ACC112 (cell line): ENCODE measurements at regions not wholly inside any gene's neighbourhood (a gene's known extent, or its start where the extent isn't known, plus 50 kb on each side); places are given as distances from the start of the nearest gene placed in this dataset.
"Not testable (repeated sequence)": the region's sequence is repeated elsewhere in the genome, so short reads cannot be mapped to it uniquely, and the experiment has no call there.

ENCODE experiments used
- H2AFZ ChIP-seq: fragments of 200-600 bp; sonication (generic); one replicate; pipeline ENCODE4 v1.6.0; 2017; ENCODE audit warnings: antibody characterized with exemption, low read length; ENCODE audit not compliant: unreplicated experiment
- H3K27ac ChIP-seq: fragments of 200-600 bp; sonication (generic); 2 replicates; pipeline ENCODE4 v1.5.1; 2014; ENCODE audit warnings: low read depth, mild to moderate bottlenecking, antibody characterized with exemption, low read length, moderate library complexity
- H3K27me3 ChIP-seq: fragments of 200-600 bp; sonication (generic); 2 replicates; pipeline ENCODE4 v1.6.1; 2014; ENCODE audit warnings: mild to moderate bottlenecking, antibody characterized with exemption, low read length, moderate library complexity, mixed read lengths; ENCODE audit not compliant: insufficient read depth
- H3K36me3 ChIP-seq: fragments of 200-600 bp; sonication (generic); 2 replicates; pipeline ENCODE4 v1.6.1; 2016; ENCODE audit warnings: mild to moderate bottlenecking, antibody characterized with exemption, low read length, moderate library complexity, mixed read lengths; ENCODE audit not compliant: insufficient read depth
- H3K4me1 ChIP-seq: fragments of 200-600 bp; sonication (generic); one replicate; pipeline ENCODE4 v1.6.1; 2016; ENCODE audit warnings: low read length, mixed read lengths; ENCODE audit not compliant: insufficient read depth, unreplicated experiment, control insufficient read depth
- H3K4me3 ChIP-seq: fragments of 200-600 bp; sonication (generic); 2 replicates; pipeline ENCODE4 v1.5.1; 2014; ENCODE audit warnings: mild to moderate bottlenecking, low read depth, low read length
- H3K79me2 ChIP-seq: fragments of 200-600 bp; sonication (generic); one replicate; pipeline ENCODE4 v1.6.0; 2016; ENCODE audit warnings: low read length; ENCODE audit not compliant: control insufficient read depth, unreplicated experiment, insufficient read depth

DNA sequence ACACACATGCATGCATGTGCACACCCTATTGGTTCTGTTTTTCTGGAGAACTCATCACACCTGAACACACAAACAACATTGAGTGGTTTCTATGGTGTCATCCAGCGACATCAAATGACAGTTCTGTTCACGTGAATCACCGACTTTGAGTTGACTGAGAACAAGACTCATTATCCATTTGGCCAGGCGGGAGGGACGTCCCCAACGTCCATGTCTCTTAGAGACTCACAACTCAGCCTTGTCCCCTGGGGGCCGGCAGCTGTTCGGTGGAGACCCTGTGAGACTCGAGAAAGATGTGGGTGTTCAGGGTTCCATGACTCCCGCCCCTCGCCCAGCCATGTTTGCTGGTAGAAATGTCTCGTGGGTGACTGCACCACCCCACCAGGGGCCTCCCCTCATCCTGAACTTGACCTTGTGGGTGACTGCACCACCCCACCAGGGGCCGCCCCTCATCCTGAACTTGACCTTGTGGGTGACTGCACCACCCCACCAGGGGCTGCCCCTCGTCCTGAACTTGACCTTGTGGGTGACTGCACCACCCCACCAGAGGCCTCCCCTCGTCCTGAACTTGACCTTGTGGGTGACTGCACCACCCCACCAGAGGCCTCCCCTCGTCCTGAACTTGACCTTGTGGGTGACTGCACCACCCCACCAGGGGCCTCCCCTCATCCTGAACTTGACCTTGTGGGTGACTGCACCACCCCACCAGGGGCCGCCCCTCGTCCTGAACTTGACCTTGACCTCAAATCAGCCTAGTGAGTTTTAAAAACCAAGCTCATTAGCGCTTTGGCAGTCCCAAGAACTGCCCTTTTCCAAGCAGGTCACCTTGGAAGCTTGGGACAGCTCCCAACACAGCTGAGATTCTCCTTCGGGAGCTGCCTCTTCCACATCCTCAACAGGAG is 163.8 kb downstream of the SHANK2 start:
- not testable (repeated sequence) for H3K27me3 ChIP-seq, H3K27ac ChIP-seq, H3K79me2 ChIP-seq, H2AFZ ChIP-seq, H3K4me3 ChIP-seq, H3K4me1 ChIP-seq, H3K36me3 ChIP-seq

DNA sequence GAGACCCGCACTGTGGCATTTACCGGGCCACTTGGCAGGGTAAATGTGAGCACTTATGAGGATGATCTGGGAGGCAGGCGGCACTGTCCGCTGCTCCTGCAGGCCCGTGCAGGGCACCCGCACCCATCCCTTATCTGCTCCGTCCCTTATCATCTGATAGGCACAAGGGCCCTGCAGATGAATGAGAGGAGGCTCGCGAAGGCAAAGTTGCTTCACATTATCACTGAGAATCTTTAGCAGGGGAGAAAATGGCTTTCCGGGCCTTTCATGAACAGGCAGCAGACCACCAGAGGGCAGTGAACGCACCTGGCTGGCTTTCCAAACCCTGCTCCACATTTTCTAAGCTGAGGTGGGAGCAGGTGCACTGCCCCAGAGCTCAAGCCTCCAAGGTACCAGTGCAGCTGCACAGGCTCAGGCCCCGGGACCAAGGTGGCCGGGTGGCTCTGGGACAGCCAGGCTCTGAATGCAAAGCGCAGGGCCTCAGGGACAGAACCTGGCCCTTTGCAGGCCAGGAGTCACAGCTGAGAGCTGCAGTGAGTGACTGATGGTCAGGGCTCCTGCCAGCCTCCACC is 165.6 kb downstream of the SHANK2 start:
- Histone ChIP-seq H3K4me1 (no peaks in the 10 kb centered on the region), H3K79me2 (no peaks in the 10 kb centered on the region), H2AFZ (no peak overlapping the region), H3K27ac (no peak overlapping the region), H3K4me3 (no peak overlapping the region), H3K36me3 (no peaks in the 10 kb centered on the region), H3K27me3 (no peaks in the 10 kb centered on the region)

DNA sequence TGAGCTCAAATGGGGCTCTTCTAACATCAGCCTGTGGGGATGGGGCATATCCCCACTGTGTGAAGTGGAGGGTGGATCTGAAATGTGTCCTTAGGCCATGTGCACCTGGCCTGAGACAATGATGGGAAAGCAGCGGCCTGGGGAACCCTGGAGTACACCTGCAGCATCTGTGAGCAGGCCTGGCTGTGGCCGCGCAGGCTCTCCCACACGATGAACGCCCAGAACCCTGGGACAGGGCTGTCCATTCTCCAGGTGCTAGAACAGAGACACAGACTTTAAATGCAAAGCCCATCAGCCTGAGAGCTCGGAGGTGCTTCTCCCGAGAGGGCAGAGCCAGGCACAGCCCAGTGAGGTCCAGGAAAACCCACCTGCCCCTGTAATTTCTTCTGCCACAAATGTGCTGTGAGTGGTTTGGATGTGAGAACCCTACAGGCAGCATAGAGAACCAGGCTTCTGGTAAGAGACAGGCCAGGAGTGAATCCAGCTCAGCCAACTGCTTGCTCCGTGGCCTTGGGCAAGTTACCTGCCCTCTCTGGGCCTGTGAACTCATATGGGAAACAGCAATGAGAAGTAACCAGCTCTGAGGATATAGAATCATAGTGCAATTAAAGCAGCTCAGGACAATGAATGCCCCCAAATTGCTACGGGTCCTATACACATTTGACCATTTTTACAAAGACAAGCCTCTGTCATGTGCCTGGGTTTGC is 167.9 kb downstream of the SHANK2 start:
- Histone ChIP-seq H3K27me3 (no peaks in the 10 kb centered on the region), H3K79me2 (no peaks in the 10 kb centered on the region), H3K36me3 (no peaks in the 10 kb centered on the region), H3K4me3 (no peak overlapping the region), H3K4me1 (no peaks in the 10 kb centered on the region), H2AFZ (no peak overlapping the region), H3K27ac (no peak overlapping the region)

DNA sequence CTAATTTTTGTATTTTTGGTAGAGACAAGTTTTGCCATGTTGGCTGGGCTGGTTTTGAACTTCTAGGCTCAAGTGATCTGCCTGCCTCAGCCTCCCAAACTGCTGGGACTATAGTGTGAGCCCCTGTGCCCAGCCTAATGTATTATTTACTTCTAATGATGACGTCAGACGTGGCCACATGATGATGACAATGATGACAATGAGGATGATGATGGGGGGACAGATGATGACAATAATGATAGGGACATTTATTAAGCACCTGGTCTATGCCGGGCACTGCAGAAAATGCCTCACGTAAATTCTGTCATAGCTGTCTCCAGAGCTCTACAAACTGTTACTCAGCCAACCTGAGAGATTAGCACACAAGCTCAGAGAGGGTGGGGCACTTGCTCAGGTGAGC is 169.3 kb downstream of the SHANK2 start:
- H2AFZ ChIP-seq, result no peak overlapping the region
- no peaks in the 10 kb centered on the region for H3K4me1 ChIP-seq
- H3K4me3 ChIP-seq, result no peak overlapping the region
- H3K27ac ChIP-seq, result no peak overlapping the region
- H3K79me2 ChIP-seq, result no peaks in the 10 kb centered on the region
- H3K36me3 ChIP-seq, result no peaks in the 10 kb centered on the region
- H3K27me3 ChIP-seq, result no peaks in the 10 kb centered on the region

DNA sequence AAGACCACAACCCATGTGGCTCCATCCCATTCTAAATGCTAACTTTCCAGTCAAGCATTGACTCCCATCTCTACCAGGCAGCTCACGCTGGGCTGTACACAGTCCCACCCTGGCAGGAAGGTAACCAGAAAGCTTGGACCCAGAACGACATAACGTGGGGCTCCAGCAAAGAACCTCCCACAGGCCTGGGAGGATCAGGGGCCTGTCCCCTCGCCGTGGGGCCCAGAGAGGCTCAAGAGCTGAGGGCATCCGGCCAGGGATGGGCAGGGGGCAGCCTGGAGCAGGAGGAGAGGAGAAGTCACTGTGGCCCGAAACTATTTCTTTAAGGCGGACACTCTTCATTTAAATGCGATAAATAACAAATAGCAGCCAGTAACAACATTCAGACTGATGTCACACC is 169.9 kb downstream of the SHANK2 start:
- Histone ChIP-seq H3K27ac (no peak overlapping the region), H3K79me2 (no peaks in the 10 kb centered on the region), H3K27me3 (no peaks in the 10 kb centered on the region), H2AFZ (no peak overlapping the region), H3K36me3 (no peaks in the 10 kb centered on the region), H3K4me3 (no peak overlapping the region), H3K4me1 (no peaks in the 10 kb centered on the region)

DNA sequence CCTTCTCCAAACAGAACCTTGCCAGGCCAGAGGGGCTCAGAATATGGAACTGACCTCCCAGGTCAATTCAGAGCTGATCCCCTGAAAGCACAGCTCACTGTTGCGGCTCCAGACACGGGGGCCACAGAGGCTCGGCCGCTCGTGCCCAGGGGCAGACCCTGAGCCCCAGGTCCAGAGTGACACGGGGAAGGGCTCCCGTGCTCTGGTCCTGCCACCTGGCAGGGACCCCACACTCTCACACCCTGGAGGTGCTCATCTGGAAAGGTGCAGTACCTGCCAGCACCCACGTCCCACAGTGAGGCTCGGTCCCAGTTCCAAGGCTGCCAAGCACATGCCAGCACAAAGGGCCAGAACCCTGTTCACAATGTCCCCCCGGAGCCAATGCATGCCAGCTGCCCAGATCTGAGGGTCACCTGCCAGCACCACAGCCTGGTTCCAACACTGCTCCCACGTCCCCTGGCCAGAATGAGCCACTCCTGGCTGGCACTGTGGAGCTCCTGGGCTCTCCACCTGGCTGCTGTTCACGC is 170.6 kb downstream of the SHANK2 start:
- H3K27ac ChIP-seq, result no peak overlapping the region
- H3K79me2 ChIP-seq, result no peaks in the 10 kb centered on the region
- H3K4me3 ChIP-seq, result no peak overlapping the region
- no peaks in the 10 kb centered on the region for H3K27me3 ChIP-seq
- H3K36me3 ChIP-seq, result no peaks in the 10 kb centered on the region
- H3K4me1 ChIP-seq, result no peaks in the 10 kb centered on the region
- no peak overlapping the region for H2AFZ ChIP-seq

DNA sequence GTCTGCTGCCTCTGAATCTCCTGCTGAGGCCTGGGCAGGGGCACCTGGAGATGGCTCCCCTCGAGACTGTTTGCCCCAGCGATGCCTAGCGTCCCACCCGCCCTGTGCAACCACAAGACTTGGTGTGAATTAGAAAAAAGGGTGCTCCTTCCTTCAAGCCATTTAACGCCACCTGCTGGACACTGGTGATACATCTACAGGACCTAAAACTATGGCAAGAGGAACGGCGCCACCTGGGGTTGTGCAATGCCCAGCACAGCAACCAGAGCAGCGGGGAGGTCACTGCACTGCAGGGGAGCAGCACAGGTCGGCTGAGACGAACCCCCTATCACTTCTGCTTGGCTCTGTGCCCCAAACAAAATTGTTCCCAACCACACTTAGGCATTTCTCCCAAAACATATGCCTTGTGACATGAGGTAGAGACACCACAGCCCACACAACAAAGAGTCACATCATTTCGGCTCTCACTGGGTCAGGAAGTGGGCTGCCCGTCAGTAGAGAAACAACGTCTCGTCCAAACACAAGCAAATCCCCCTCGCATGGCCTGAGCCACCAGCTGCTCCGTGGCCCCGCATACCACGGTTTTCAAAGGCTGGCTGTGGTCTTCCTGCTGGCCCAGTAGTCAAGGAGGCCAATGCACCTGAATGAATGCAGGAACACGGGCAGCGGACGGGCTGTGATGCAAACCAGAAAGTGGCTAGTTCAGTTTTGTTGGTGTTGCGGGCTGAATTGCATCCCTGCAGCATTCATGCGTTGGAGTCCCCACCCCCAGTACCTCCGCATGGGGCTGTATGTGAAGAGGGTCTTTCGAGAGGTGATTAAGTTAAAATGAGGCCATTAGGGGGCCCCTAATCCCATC is 171.9 kb downstream of the SHANK2 start:
- Histone ChIP-seq H3K4me3 (no peak overlapping the region), H2AFZ (no peak overlapping the region), H3K27me3 (no peaks in the 10 kb centered on the region), H3K79me2 (no peaks in the 10 kb centered on the region), H3K4me1 (no peaks in the 10 kb centered on the region), H3K36me3 (no peaks in the 10 kb centered on the region), H3K27ac (no peak overlapping the region)

DNA sequence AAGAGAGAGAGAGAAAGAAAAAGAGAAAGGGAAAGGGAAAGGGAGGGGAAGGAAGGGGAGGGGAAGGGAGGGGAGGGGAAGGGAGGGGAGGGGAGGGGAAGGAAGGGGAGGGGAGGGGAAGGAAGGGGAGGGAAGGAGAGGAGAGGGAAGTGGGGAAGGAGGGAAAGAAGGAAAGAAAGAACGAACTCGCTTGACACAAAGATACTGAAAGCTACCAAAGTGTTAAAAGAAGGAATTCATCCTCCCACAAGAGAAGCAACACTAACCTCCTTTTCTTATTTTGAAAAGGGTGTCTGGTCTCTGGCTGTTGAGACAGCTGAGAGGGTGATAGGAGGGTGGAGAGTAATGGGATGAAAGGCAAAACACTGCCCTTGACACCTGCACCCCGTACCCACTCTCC is 172.6 kb downstream of the SHANK2 start:
- Histone ChIP-seq H3K27ac (no peak overlapping the region), H2AFZ (no peak overlapping the region), H3K27me3 (no peaks in the 10 kb centered on the region), H3K36me3 (no peaks in the 10 kb centered on the region), H3K79me2 (no peaks in the 10 kb centered on the region), H3K4me3 (no peak overlapping the region), H3K4me1 (no peaks in the 10 kb centered on the region)

DNA sequence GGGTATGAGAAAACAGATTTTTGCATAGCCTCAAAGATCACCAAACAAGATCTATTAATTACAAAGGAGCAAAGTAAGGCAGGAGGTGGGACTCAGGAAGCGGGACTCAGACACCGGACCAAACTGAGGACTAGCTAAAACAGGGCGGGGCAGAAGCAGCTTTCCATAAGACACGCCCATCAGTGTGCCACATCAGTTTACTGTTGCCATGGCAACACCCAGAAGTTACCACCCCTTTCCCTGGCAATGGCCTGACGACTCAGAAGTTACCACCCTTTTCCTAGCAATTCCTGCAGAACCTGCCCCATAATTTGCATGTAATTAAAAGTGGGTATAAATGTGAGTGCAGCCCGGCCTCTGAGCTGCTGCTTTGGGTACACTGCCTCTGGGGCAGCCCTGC is 173.9 kb downstream of the SHANK2 start:
- Histone ChIP-seq H3K36me3 (no peaks in the 10 kb centered on the region), H3K27ac (no peak overlapping the region), H3K27me3 (no peaks in the 10 kb centered on the region), H2AFZ (no peak overlapping the region), H3K4me3 (no peak overlapping the region), H3K79me2 (no peaks in the 10 kb centered on the region), H3K4me1 (no peaks in the 10 kb centered on the region)
